ENCODE measurements at regions not wholly inside any gene's neighbourhood (a gene's known extent, or its start where the extent isn't known, plus 50 kb on each side); places are given as distances from the start of the nearest gene placed in this dataset.

DNA sequence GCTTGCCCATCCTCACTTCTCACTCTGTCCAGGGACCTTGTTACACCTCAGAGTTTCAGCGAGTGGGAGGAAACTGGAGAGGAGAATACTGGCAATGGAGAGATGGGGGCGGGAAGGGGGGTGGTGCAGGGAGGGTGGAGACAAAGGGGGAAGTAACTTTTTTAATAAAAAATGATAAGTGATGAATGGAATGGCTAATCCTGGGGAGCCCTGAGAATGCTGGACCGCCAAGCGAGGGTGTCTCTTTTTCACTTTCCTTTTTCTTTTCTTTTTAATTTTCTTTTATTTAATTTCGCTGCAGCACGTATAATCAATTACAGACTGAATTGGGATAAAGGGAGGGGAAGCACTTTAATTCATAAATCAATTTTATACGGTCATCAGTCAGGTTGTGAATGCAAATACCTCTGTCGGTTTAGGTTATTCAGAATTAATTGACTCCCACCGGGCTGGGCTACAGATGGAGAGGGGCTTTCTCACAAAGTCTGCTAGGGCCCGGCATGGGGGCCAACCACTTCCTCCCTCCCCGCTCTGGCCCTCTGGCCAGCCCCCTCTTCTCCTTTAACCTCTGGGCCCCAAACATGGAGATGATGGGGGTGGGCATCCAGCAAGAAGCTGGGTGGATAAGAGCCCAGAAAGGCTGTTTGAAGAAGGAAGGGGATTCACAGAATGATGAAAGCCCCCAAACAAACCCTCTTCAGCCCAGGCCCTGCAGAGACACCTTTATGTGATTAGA, 106.8 kb upstream of the BOC start:
- no peak overlapping the region for H3K27ac ChIP-seq
- ATAC-seq (ENCODE audit: insufficient number of reproducible peaks, low FRiP score, low read depth), result no peak
- TF ChIP-seq, protein P1, sequence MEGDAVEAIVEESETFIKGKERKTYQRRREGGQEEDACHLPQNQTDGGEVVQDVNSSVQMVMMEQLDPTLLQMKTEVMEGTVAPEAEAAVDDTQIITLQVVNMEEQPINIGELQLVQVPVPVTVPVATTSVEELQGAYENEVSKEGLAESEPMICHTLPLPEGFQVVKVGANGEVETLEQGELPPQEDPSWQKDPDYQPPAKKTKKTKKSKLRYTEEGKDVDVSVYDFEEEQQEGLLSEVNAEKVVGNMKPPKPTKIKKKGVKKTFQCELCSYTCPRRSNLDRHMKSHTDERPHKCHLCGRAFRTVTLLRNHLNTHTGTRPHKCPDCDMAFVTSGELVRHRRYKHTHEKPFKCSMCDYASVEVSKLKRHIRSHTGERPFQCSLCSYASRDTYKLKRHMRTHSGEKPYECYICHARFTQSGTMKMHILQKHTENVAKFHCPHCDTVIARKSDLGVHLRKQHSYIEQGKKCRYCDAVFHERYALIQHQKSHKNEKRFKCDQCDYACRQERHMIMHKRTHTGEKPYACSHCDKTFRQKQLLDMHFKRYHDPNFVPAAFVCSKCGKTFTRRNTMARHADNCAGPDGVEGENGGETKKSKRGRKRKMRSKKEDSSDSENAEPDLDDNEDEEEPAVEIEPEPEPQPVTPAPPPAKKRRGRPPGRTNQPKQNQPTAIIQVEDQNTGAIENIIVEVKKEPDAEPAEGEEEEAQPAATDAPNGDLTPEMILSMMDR (IDR thresholded peaks at IDR 0.05), result no peak

DNA sequence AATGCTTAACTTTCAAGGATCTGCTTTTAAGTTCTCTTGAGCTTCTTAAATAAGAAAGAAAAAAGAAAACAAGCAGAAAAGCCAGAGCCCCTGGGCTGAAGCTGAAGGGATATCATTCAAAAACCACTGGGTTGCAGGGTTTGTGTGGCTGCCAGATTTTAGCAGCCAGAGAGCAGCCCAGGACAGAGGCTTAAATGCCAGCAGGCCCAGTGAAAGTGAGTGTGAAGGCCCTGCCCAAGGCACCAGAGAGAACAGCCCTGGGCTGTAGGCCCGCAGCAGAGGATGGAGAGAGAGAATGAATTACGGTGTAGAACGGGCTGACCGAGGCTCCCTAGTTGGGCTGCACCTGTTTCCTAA, 106.3 kb upstream of the BOC start:
- ATAC-seq (ENCODE audit: insufficient number of reproducible peaks, low FRiP score, low read depth) (no peak), DNase-seq (ENCODE audit: low spot score) (no peak)
- no peak overlapping the region for H3K4me3 ChIP-seq
- peaks cover 0 to 11% of the 10 kb centered on the region in 2 donors for H3K4me1 ChIP-seq (ENCODE audit: control insufficient read depth in 1 of 2, low read depth in 2 of 2)
- H3K27ac ChIP-seq, result no peak overlapping the region
- no peaks in the 10 kb centered on the region for H3K36me3 ChIP-seq
- TF ChIP-seq, protein P1 (IDR thresholded peaks at IDR 0.05), result no peak
- H3K9me3 ChIP-seq, result no peaks in the 10 kb centered on the region
- H3K27me3 ChIP-seq (replicated peaks; ENCODE audit: insufficient read depth), result no peaks in the 10 kb centered on the region

More for the DNA sequence above, 106.8 kb upstream of the BOC start:
- Histone ChIP-seq H3K27me3 (replicated peaks; ENCODE audit: insufficient read depth) (no peaks in the 10 kb centered on the region), H3K36me3 (no peaks in the 10 kb centered on the region), H3K4me1 (ENCODE audit: control insufficient read depth in 1 of 2, low read depth in 2 of 2) (peaks cover 0 to 11% of the 10 kb centered on the region in 2 donors), H3K4me3 (no peak overlapping the region), H3K9me3 (no peaks in the 10 kb centered on the region)
- no peak for DNase-seq (ENCODE audit: low spot score)

DNA sequence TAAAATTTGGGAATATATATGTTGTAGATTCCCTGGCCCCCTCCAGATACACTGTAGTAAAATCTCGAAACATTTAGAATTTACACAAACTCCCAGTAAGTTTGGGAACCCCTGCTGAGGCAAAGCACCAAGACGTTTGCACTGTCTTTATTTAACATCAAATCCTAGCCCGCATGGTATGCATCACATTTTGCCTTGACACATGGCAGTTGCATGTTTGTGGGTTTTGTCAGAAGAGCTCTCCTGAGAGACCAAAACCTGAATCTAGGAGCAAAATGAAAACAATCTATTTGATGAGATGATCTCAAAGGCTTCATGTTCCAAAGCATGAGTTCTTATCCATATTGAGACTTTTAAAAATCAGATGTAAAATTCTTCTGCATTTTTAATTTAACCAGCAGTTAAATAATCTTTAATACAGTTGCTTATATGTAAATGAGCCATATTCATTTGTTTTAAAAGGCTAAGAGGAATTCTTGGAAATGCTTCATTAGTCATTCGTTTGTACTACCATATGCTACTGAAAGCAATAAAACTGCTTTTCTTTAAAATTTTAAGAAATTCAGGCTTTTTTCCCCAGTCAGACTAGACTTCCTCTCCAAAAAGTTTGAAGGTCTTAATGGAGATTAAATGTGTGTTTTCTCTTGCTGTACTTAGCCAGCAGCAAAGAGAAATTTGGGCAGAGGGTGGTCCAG, 105.2 kb upstream of the BOC start:
- DNase-seq (ENCODE audit: low spot score) (no peak), ATAC-seq (ENCODE audit: insufficient number of reproducible peaks, low FRiP score, low read depth) (no peak)
- TF ChIP-seq, protein P1 (IDR thresholded peaks at IDR 0.05), result no peak
- no peaks in the 10 kb centered on the region for H3K36me3 ChIP-seq
- H3K27ac ChIP-seq, result no peak overlapping the region
- peaks cover 0 to 11% of the 10 kb centered on the region in 2 donors for H3K4me1 ChIP-seq (ENCODE audit: control insufficient read depth in 1 of 2, low read depth in 2 of 2)
- H3K27me3 ChIP-seq (replicated peaks; ENCODE audit: insufficient read depth), result no peaks in the 10 kb centered on the region
- H3K9me3 ChIP-seq, result no peaks in the 10 kb centered on the region
- no peak overlapping the region for H3K4me3 ChIP-seq

DNA sequence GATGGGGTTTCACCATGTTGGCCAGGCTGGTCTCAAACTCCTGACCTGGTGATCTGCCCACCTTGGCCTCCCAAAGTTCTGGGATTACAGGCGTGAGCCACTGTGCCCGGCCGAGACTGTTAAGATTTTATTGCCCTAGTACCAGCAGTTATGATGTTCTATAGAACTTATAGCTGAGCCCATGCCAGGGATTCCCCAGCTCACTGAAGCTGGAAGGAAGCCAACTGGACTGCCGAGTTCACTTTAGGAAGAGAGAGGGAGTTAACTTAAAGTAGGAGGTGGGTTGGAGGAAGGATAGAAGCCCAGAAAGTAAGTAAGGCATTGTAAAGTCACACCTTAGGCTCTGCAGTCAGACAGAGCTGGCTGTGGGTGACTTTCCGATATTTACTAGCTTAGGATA, 101.1 kb upstream of the BOC start:
- no peaks in the 10 kb centered on the region for H3K36me3 ChIP-seq
- no peak for DNase-seq (ENCODE audit: low spot score)
- no peaks in the 10 kb centered on the region for H3K27me3 ChIP-seq (replicated peaks; ENCODE audit: insufficient read depth)
- no peaks in the 10 kb centered on the region for H3K9me3 ChIP-seq
- ATAC-seq (ENCODE audit: insufficient number of reproducible peaks, low FRiP score, low read depth), result no peak
- H3K27ac ChIP-seq, result no peak overlapping the region
- TF ChIP-seq, protein P1 (IDR thresholded peaks at IDR 0.05), result no peak
- H3K4me1 ChIP-seq (ENCODE audit: control insufficient read depth in 1 of 2, low read depth in 2 of 2), result peaks cover 0 to 3% of the 10 kb centered on the region in 2 donors
- H3K4me3 ChIP-seq, result no peak overlapping the region

DNA sequence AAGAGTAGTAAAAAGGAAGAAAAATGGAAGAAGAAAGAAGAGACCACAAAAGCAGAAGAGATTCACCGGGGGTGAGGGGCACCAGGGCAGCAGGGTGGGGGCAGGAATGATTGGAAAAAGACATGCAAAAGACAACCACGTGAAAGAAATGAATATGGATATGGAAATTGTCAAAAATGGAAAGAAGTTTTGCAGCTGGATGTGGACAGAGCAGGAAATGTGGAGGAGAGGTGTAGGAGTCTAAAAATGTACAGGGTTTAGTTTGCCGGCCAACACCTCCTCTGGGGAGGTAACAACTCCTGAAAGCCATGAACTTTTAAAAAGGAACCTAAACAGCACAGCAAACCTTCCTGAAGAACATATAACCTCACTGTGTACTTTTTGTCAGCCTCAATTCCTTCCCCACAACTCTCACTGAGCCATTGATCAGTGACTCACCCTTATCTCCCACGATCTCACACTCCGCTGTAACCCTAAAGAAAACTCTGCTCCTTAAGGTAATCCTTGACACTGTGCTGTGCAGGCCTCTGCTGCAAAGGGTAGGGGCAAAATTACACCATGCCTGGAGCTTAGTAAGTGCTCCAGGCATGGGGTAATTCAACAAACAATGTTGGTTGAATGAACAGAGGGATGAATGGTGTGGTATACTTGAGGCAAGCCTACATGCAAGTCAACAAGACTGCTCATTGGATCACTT, 100.2 kb upstream of the BOC start:
- DNase-seq (ENCODE audit: low spot score) (no peak), ATAC-seq (ENCODE audit: insufficient number of reproducible peaks, low FRiP score, low read depth) (no peak)
- Histone ChIP-seq H3K36me3 (no peaks in the 10 kb centered on the region), H3K27me3 (replicated peaks; ENCODE audit: insufficient read depth) (no peaks in the 10 kb centered on the region), H3K4me1 (ENCODE audit: control insufficient read depth in 1 of 2, low read depth in 2 of 2) (no peaks in the 10 kb centered on the region), H3K9me3 (no peaks in the 10 kb centered on the region), H3K4me3 (no peak overlapping the region), H3K27ac (no peak overlapping the region)
- TF ChIP-seq, protein P1 (IDR thresholded peaks at IDR 0.05), result no peak

All from thoracic aorta (tissue), 2 donors.